ENCODE measurements at regions not wholly inside any gene's neighbourhood (a gene's known extent, or its start where the extent isn't known, plus 50 kb on each side); places are given as distances from the start of the nearest gene placed in this dataset.

DNA sequence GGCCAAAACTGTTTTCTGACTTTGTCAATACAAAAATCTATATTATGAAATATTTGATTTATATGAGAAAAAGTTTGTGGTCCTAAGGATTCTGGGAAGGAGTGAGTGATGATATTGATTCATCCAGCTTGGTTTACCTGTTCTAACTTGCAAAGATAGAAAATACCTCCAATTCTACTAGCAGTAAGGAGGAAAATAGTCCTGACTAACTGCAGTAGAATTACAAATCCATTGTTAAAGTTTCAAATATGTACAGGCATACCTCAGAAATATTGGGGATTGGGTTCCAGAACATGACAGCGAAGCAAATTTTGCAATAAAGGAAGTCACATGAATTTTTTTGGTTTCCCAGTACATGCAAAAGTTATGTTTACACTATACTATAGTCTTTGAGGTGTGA, 158.8 kb upstream of the CYRIA start:
- no peaks in the 10 kb centered on the region for H3K36me3 ChIP-seq (ENCODE audit: control insufficient read depth, insufficient read depth, low read length)
- H3K27me3 ChIP-seq (ENCODE audit: control insufficient read depth, insufficient read depth, low read length) = no peaks in the 10 kb centered on the region
- POLR2A ChIA-PET = no interaction called here
- no peak overlapping the region for H3K27ac ChIP-seq (ENCODE audit: low read length)
- DNase-seq (ENCODE audit: low read depth, low spot score) = no peak
- no peak for TF ChIP-seq SIN3A (IDR thresholded peaks at IDR 0.05; ENCODE audit: borderline replicate concordance, insufficient read depth, low read depth, low read length)
- TF ChIP-seq POLR2AphosphoS5 (IDR thresholded peaks at IDR 0.05; ENCODE audit: low read depth, low read length) = no peak
- no peak for TF ChIP-seq REST (IDR thresholded peaks at IDR 0.05; ENCODE audit: insufficient read depth in 1 of 2, low read depth in 2 of 2, low read length in 1 of 2)
- no peak for TF ChIP-seq TCF7L2 (IDR thresholded peaks at IDR 0.05; ENCODE audit: low read depth, low read length)
- TF ChIP-seq, protein P1, sequence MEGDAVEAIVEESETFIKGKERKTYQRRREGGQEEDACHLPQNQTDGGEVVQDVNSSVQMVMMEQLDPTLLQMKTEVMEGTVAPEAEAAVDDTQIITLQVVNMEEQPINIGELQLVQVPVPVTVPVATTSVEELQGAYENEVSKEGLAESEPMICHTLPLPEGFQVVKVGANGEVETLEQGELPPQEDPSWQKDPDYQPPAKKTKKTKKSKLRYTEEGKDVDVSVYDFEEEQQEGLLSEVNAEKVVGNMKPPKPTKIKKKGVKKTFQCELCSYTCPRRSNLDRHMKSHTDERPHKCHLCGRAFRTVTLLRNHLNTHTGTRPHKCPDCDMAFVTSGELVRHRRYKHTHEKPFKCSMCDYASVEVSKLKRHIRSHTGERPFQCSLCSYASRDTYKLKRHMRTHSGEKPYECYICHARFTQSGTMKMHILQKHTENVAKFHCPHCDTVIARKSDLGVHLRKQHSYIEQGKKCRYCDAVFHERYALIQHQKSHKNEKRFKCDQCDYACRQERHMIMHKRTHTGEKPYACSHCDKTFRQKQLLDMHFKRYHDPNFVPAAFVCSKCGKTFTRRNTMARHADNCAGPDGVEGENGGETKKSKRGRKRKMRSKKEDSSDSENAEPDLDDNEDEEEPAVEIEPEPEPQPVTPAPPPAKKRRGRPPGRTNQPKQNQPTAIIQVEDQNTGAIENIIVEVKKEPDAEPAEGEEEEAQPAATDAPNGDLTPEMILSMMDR (IDR thresholded peaks at IDR 0.05) = no peak
- H3K9me3 ChIP-seq (ENCODE audit: control insufficient read depth, insufficient read depth, low read depth, low read length) = no peaks in the 10 kb centered on the region
- no peak for ATAC-seq
- in situ Hi-C loops (cut with HindIII; ENCODE audit: low pct_unique_long_range_greater_than_20kb, low sequenced_read_pairs) = no loop called here
- CTCF ChIA-PET = no interaction called here
- intact Hi-C loops (cut with micrococcal nuclease; ENCODE audit: unreplicated experiment) = no loop called here
- H3K4me3 ChIP-seq (ENCODE audit: low read depth in 2 of 2, low read length in 2 of 2) = no peak overlapping the region
- no TSS peak for BruUV-seq (replicated peaks)
- no peaks in the 10 kb centered on the region for H3K4me1 ChIP-seq (ENCODE audit: control insufficient read depth, insufficient read depth, low read length)

DNA sequence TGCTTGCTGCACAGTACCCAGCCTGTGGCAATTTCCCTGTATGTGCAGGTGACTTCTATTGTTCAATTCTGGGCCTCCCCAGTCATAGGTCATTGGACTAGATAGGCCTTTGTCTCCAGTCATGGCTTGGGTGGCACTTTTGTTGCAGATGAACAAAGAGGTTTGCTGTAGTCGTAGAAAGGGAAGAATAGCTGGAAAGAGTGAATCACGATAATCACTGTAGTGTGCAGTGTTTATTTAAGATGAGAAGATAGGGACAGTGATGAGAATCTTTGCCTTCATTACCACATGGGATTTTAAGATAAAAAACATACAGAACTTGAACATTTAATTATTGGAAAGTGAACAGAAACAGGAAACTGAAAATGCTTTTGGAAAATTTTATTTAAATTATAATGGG, 156.1 kb upstream of the CYRIA start:
- no peaks in the 10 kb centered on the region for H3K4me1 ChIP-seq (ENCODE audit: control insufficient read depth, insufficient read depth, low read length)
- intact Hi-C loops (cut with micrococcal nuclease; ENCODE audit: unreplicated experiment) (no loop called here), in situ Hi-C loops (cut with HindIII; ENCODE audit: low pct_unique_long_range_greater_than_20kb, low sequenced_read_pairs) (no loop called here)
- H3K36me3 ChIP-seq (ENCODE audit: control insufficient read depth, insufficient read depth, low read length) = no peaks in the 10 kb centered on the region
- TF ChIP-seq, protein P1 (IDR thresholded peaks at IDR 0.05) = no peak
- no peak for TF ChIP-seq REST (IDR thresholded peaks at IDR 0.05; ENCODE audit: insufficient read depth in 1 of 2, low read depth in 2 of 2, low read length in 1 of 2)
- no peak for TF ChIP-seq POLR2AphosphoS5 (IDR thresholded peaks at IDR 0.05; ENCODE audit: low read depth, low read length)
- no peak for TF ChIP-seq SIN3A (IDR thresholded peaks at IDR 0.05; ENCODE audit: borderline replicate concordance, insufficient read depth, low read depth, low read length)
- no peak for TF ChIP-seq TCF7L2 (IDR thresholded peaks at IDR 0.05; ENCODE audit: low read depth, low read length)
- POLR2A ChIA-PET = no interaction called here
- CTCF ChIA-PET = no interaction called here
- H3K4me3 ChIP-seq (ENCODE audit: low read depth in 2 of 2, low read length in 2 of 2) = no peak overlapping the region
- ATAC-seq (no peak), DNase-seq (ENCODE audit: low read depth, low spot score) (no peak)
- no peak overlapping the region for H3K27ac ChIP-seq (ENCODE audit: low read length)
- H3K9me3 ChIP-seq (ENCODE audit: control insufficient read depth, insufficient read depth, low read depth, low read length) = no peaks in the 10 kb centered on the region
- no peaks in the 10 kb centered on the region for H3K27me3 ChIP-seq (ENCODE audit: control insufficient read depth, insufficient read depth, low read length)
- BruUV-seq (replicated peaks) = no TSS peak

Measured in Panc1 (cell line).